Breast epithelium (tissue), 3 donors: ENCODE measurements at regions not wholly inside any gene's neighbourhood (a gene's known extent, or its start where the extent isn't known, plus 50 kb on each side); places are given as distances from the start of the nearest gene placed in this dataset.

Experiments
- POLR2A ChIP-seq: fragments of 450-650 bp; IDR thresholded peaks from one replicate; pipeline ENCODE4 v1.6.1; 2016; ENCODE audit warnings: antibody characterized with exemption, mild to moderate bottlenecking, moderate library complexity
- POLR2AphosphoS5 ChIP-seq, 3 donors: sonication (generic); formaldehyde crosslinking; IDR thresholded peaks; one replicate each; pipeline ENCODE4 v1.6.1; 2017; ENCODE audit warnings: antibody characterized with exemption in 3 of 3
- TF ChIP-seq, protein P1 (sequence below), 3 donors: fragments of 450-650 bp; IDR thresholded peaks; one replicate each; pipeline ENCODE4 v1.5.1; 2016 to 2017; ENCODE audit warnings: antibody characterized with exemption in 3 of 3, mild to moderate bottlenecking in 3 of 3, moderate library complexity in 3 of 3

DNA sequence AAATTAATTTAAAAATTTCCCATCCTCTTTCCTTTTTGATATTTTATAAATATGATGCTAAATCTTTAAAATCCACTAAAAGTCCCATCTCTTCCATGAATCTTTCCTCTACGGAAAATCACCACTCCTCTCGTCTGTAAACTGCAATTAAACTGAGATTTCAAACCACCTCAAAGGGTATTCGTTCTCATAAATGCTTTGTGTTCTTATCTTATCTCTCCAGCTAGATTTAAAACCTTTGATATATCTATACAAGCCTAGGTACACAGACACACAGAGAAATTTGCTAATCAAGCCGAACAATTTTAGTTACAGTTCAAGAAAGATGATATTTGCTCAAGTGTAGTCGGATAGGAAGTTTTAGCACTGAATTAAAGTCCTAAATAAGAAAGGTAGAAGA, 214.6 kb upstream of the PRDM1 start:
- TF ChIP-seq, protein P1, sequence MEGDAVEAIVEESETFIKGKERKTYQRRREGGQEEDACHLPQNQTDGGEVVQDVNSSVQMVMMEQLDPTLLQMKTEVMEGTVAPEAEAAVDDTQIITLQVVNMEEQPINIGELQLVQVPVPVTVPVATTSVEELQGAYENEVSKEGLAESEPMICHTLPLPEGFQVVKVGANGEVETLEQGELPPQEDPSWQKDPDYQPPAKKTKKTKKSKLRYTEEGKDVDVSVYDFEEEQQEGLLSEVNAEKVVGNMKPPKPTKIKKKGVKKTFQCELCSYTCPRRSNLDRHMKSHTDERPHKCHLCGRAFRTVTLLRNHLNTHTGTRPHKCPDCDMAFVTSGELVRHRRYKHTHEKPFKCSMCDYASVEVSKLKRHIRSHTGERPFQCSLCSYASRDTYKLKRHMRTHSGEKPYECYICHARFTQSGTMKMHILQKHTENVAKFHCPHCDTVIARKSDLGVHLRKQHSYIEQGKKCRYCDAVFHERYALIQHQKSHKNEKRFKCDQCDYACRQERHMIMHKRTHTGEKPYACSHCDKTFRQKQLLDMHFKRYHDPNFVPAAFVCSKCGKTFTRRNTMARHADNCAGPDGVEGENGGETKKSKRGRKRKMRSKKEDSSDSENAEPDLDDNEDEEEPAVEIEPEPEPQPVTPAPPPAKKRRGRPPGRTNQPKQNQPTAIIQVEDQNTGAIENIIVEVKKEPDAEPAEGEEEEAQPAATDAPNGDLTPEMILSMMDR (IDR thresholded peaks at IDR 0.05) = no peak
- TF ChIP-seq POLR2AphosphoS5 (IDR thresholded peaks at IDR 0.05) (no peak), POLR2A (no peak)
